ENCODE measurements at regions not wholly inside any gene's neighbourhood (a gene's known extent, or its start where the extent isn't known, plus 50 kb on each side); places are given as distances from the start of the nearest gene placed in this dataset.

GRCh38 chr17:34762078-34762477 is 182.7 kb downstream of the TMEM132E start:
- no peak for TF ChIP-seq CTCF (IDR thresholded peaks at IDR 0.05)
- no peak for TF ChIP-seq POLR2A (IDR thresholded peaks at IDR 0.05)
- TF ChIP-seq EP300 (IDR thresholded peaks at IDR 0.05) = no peak

Data from tibial nerve (tissue), 4 donors.